Suprapubic skin (tissue), 4 donors: ENCODE measurements at regions not wholly inside any gene's neighbourhood (a gene's known extent, or its start where the extent isn't known, plus 50 kb on each side); places are given as distances from the start of the nearest gene placed in this dataset.

ENCODE experiments used
- CTCF ChIP-seq, 2 donors: fragments of 200-600 bp in 1 of 2; fragments of 450-650 bp in 1 of 2; sonication (generic) in 1 of 2; IDR thresholded peaks; one replicate each; pipeline ENCODE4 v1.5.1; 2016 to 2019; ENCODE audit warnings: antibody characterized with exemption in 2 of 2, mild to moderate bottlenecking in 1 of 2, moderate library complexity in 1 of 2
- POLR2A ChIP-seq, 2 donors: fragments of 450-650 bp; IDR thresholded peaks; one replicate each; pipeline ENCODE4 v1.6.1; 2017; ENCODE audit warnings: antibody characterized with exemption in 2 of 2, mild to moderate bottlenecking in 2 of 2, moderate library complexity in 2 of 2
- POLR2AphosphoS5 ChIP-seq, 3 donors: sonication (generic); formaldehyde crosslinking; IDR thresholded peaks; one replicate each; pipeline ENCODE4 v1.6.1; 2017; ENCODE audit warnings: antibody characterized with exemption in 3 of 3

GRCh38 chr2:188693111-188693510 is 281.1 kb upstream of the COL3A1 start:
- TF ChIP-seq POLR2AphosphoS5 (IDR thresholded peaks at IDR 0.05) (peak in 1 of 3 donors; percentile 51), CTCF (IDR thresholded peaks at IDR 0.05) (no peak), POLR2A (IDR thresholded peaks at IDR 0.05) (no peak)
